NCI-H82 (cell line): ENCODE measurements at regions not wholly inside any gene's neighbourhood (a gene's known extent, or its start where the extent isn't known, plus 50 kb on each side); places are given as distances from the start of the nearest gene placed in this dataset.
"Not testable (repeated sequence)": the region's sequence is repeated elsewhere in the genome, so short reads cannot be mapped to it uniquely, and the experiment has no call there.

ENCODE experiments used
- DNase-seq: peaks from one replicate; lab custom pipeline; 2025; lab: John Stamatoyannopoulos, UW

DNA sequence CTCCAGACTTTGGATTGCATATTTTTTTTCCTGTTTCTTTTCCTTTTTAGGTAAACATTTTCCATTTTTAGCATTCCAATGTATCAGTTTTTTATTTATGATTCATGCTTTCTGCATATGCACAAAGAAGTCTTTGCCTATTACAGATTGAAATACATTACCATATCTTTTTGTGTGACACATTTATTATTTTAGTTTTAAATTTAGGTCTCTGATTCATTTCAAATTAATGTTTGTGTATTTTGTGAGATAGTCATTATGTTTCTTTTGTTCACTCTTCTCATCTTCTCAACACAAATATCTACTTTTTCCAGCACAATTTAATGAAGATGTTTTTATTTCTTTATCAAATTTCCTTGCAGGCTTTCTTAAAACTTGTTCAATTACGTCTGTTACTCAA lies 838.0 kb upstream of the CDH18 start:
- not testable (repeated sequence) for DNase-seq

DNA sequence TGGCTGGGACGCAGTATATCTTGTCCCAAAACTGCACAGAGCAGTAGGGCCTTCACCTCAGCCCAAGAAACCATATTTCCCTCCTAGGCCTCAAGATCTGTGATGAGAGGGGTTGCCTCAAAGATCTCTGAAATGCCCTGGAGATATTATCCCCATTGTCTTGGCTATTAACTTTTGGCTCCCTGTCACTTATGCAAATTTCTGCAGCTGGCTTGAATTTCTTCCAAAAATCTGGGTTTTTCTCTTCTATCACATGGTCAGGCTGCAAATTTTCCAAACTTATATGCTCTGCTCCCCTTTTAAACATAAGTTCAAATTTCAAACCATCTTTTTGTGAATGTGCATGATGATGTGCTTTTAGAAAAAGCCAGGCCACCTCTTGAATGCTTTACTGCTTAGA lies 809.2 kb upstream of the CDH18 start:
- DNase-seq: not testable (repeated sequence)

DNA sequence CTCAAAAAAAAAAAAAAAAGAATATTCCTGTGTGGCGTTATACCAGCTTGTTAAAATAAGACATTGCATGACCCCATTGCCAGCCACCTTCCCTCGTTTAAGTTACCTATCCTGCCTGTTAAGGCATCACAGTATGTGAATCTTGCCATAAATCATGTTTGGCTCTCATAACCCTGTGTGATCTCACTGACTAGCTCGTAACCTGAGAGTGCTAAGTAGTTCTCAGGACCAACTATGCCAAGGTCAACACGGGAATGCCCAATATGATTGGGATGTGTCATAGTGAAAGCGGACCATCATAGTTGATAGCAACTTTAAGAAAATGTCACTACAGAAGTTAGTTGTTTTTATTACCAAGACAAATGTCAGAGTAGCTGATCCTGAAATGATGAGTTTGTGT lies 796.8 kb upstream of the CDH18 start:
- DNase-seq: not testable (repeated sequence)

DNA sequence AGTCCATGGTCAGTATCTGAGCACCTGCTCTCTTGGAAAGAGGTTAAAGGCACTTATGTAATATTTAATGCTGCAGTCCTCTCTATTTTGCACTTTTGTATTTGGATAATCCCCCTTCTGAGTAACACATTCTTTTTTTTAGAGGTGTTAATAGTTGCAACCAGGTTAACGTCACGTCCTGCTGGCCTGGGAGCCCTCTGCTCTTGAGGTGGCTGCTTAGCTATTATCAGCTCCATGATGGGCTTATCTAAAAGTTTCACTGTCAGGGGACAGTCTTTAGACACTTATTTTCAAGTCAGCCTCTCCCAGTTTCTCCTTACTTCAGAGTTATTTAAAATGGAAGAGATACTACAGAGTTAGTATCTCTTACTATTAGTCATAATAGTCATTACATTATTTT lies 795.5 kb upstream of the CDH18 start:
- DNase-seq: not testable (repeated sequence)

DNA sequence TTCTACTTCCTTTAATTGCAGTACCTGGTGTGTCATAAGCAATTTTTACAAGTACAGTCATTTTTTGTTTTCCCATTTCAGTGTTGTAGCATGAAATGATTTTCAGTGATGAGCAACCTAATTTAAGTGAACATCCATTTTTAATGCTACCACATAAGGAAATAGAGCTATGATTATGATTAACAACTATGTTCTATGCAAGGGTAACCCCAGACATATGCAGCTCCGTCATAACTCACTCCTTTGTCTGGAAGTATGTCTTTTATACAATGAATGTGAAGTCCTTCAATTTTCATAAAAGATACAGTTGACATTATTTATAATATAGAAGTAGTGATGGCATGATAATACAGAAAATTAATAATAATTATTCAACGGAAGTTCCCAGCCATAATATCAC lies 783.3 kb upstream of the CDH18 start:
- not testable (repeated sequence) for DNase-seq

DNA sequence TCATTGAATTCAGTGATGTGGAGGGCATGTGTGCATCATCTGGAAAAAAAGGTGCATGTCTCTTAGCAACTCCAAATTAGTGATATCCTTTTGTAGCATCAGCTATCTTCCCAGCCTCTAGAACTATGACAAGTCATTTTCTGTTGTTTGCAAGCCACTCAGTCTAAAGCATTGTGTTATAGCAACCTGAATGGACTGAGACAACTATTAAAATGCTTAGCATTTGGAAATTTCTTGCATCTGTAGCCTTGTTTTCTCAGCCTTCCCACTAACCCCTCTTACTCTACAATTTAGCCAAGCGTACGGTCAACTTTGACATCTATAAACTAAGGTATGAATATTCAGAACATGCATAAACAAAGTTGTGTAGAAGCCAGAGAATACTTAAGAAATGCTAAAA lies 777.1 kb upstream of the CDH18 start:
- DNase-seq: not testable (repeated sequence)

DNA sequence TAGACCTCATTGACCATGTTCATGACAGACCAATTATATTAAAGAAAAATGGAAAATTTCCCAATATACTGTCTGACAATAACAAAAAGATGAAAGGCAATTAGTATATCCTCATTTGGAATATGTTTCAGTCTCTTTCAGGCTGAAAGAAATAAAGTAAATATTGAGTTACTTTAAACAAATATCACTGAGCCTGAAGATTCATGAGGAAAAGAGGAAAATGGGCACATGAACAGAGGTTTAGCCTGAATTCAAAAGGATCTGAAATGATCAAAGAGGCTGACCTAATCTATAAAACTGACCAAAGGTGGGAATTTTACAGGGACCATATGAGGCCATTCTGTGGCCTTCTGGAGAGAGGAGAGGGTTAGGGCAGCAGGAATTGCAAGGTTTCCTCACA lies 771.5 kb upstream of the CDH18 start:
- DNase-seq: not testable (repeated sequence)

DNA sequence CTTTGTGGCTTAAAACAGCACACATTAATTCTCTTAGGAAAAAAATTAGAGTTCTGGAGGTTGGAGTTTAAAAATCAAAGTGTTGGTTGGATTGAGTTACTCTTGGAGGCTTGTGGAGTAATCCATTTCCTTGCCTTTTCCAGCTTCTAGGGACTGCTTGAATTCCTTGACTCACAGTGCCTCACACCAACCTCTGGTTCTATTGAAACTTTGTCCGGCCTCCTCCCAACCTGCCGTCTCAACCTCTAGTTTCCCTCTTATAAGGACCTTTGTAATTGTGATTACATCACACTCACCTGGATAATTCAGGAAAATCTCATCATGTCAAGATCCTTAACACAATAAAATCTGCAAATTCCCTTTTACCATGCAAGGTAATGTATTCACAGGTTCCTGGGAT lies 764.2 kb upstream of the CDH18 start:
- DNase-seq: not testable (repeated sequence)

DNA sequence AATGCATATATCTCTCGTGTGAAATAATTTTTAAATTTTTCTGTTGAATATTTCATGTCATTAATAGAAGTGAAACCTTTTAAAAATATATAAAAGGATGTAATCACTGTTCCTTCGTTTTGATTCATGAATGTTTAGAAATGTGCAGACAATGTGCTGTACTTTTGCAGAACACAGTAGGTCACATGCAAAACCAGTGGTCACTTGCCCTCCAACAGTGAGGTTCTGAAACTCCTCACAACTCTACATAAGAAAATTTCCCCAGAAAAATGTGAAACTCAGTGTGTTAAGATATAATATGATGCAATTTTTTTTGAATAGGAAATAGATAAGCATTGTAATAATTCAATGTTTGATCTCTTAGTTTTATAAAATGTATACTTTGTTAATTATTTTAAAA lies 747.7 kb upstream of the CDH18 start:
- not testable (repeated sequence) for DNase-seq

DNA sequence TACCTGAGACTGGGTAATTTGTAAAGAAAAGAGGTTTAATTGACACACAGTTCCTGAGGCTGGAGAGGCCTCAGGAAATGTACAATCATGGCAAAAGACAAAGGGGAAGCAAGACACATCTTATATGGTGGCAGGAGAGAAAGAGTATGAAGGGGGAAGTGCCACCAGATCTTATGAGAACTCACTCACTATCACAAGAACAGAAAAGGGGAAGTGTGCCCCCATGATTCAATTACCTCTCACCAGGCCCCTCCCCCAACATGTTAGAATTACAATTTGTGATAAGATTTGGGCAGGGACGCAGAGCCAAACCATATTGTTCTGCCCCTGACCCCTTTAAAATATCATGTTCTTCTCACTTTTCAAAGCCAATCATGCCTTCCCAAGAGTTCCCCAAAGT lies 744.2 kb upstream of the CDH18 start:
- not testable (repeated sequence) for DNase-seq

DNA sequence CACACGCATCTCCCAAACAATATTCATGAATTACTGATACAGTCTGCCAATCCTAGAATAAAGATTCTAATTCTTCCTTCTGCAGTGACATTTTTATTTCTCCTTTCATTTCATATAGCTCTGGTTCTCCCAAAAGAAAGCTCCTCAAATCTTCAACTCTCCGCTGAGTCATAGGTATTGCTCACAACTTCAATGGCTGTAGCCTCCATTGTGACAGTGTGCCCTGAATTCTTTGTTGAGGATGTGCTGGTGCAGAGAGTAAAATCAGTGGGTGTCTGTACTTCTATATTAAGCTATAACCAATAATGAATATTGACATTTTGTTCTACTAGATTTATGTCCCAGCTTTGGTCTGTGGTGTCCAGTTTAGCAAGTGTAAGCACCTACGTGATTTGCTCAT lies 733.3 kb upstream of the CDH18 start:
- not testable (repeated sequence) for DNase-seq

DNA sequence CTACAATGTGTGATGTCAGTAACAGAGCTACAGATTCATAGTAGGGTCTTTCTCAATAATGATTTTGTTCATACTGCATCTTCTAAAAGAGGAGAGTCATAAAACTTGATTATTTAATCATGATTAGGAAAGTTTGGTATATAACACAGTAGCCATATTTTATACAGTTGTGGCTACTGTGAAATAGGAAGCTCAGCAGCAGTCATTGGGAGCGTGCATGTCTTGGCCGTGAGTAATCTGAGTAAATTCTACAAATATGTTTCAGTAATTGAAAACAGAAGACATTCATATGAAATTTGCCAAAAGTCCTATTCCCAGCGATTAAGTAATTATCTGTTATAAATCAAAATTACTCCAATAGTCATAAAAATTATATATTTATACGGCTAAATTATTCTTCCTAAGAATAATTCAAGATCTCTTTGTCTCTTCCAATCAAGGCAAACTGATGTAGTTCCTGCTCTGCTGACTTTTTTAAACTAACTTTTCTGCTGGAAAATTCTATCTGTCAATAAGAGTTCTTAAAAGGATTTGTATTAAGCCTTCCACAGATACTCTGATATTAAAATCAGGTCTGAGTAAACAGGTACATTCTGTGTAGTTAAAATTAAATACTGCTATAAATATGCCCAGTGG lies 723.6 kb upstream of the CDH18 start:
- DNase-seq: not testable (repeated sequence)

DNA sequence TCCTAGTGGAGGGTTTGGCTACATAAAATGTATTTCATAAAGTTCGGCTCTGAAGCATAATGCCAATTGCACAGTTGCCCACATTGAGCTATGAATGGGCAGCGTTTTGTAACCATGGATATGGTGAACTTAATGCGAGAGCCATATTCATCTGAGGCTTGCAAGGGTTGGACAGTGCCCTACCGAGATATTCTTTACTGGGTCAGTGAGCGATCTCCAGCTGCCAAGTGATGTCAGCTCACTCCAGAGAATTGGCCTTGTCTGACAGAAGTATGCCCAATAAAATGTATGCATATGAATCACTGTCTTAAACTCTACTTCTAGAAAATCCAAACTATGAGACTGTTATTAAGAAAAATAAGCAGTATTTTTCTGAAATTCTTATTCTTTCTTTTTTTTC lies 719.6 kb upstream of the CDH18 start:
- DNase-seq: peak; percentile 9

DNA sequence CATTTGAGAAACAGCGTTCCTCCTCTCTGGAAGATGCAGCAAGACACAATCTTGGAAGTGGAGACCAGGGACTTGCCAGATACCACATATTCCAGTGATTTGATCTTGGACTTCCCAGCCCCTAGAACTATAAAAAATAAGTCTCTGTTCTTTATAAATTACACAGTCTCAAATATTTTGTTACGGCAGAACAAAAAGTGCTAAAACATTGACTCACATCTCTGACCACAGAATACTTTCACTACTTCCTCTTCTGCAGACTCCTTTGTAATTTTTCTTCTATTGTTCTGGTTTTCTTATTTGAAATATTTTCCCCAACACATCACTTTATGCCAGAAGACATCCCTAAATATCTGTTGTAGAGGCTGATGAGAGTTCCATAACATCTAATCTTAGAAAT lies 706.1 kb upstream of the CDH18 start:
- no peak for DNase-seq

DNA sequence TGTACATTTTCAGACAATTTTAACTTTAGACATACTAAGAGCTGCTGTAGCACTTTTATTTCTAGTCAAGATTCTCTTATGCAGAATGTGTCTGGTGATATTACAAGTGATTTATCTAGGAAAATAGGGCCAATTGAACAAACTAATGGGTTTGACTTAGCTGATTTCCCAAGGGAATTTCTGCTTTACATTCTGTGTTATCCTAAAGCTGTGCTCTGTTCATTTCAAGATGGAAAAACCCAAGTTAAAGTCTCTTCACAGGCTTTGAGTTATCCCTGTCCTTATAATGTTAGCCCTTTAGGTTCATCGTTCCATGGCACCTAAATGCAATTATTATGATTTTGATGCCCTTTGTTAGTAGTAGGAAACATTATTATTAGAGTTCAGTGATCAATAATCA lies 704.9 kb upstream of the CDH18 start:
- peak; percentile 0 for DNase-seq

DNA sequence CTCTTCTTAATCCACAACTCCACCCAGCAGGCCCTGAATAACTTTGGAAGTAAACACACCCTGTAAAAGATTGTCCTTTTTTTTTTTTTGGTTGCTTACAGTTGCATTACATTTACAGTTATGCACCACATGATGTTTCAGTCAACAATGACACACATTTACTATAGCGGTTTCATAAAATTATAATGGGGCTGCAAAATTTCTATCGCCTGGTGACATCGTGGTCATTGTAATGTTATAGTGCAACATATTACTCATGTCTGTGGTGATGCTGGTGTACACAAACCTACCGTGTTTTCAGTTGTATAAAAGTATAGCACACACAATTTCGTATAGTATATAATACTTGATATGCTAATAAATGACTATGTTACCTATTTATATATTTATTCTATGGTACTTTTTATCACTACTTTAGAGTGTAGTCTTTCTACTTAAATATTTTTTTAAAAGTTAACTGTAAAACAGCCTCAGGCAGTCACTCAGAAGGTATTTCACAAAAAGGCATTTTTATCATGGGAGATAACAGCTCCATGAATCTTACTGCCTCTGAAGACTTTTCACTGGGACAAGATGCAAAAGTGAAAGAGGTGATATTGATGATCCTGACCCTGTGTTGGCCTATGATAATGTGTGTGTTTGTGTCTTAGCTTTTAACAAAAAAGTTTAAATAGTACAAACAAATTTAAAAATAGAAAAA lies 695.4 kb upstream of the CDH18 start:
- no peak for DNase-seq

DNA sequence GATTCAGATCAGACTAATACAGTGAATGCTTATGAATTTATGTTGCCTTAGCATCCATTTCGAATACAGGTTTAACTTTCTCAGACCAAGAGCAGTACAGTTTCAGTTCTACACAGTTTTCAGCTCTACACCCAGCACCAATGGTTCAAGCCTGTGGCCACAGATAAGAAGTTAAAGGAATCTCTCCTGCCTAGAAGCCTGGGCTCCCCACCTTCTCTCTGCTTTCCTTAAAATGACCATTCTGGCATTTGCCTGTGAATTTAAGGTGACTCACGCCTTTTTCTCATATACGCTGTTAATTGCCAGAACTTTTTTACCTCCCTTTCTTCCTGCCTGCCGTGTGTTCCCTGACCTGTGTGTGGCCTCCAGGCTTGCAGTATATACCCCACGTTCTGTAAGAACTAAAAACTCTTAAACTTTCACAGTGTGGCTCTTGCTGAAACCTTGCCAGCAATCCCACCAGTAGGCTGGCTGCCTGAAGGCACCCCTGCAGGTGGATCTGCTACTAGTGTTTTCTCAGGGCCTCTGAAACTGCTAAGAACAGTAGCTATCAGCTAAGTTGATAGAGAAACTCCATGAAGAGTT lies 692.8 kb upstream of the CDH18 start:
- no peak for DNase-seq

DNA sequence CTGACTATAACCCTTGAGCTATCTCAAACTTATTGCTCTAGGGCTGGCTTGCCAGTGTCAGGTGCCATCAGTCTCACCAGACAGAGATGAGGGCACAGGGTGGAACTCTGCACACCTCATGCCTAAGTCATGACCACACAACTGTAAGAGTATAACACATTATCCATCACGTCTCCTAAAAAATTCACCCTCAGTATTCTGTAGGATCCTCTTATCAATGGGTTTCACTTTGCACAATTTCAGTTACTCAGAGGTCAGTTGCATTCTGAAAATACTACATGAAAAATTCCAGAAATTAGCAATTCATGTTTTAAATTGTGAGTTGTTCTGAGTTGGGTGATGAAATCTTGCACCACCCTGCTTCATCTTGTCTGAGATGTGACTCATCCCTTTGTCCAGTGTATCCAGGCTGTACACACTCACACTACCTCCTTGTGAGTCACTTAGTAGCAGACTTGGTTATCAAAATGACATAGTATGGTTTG lies 690.9 kb upstream of the CDH18 start:
- no peak for DNase-seq

DNA sequence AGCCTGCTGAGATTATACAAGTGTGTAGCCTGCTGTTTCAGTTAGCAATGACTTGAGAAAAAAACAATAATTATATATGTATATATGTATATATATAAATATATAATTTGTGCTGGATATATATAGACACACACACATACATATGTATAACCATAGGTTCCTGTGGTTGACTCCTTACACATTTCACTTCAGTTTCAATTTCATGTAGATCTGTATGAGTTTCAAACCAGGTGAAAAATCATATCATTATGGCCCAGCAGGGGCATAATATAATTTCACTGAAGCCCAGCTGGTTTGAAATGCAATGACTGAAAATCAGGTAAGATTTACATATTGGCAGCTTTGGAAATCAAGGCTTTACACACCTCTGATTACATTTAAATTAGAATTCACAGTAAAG lies 690.4 kb upstream of the CDH18 start:
- DNase-seq: no peak

DNA sequence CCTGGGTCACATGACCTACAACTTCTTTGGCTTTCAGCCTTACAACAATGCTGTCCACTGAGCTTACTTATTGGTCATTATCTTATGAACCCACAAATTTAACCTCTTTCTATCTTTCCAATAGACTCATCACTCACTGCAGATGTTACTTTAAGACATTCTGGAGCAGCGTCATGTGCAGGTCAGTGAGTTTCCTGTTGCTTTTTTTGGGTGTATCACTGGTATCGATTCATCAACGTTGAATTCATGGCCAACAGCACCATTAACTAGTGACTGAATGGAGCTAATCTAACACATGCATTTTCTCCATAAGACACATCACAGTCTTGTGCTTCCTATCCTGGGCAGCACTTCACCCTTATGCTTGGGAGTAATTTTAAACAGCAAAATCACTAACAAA lies 672.6 kb upstream of the CDH18 start:
- no peak for DNase-seq

DNA sequence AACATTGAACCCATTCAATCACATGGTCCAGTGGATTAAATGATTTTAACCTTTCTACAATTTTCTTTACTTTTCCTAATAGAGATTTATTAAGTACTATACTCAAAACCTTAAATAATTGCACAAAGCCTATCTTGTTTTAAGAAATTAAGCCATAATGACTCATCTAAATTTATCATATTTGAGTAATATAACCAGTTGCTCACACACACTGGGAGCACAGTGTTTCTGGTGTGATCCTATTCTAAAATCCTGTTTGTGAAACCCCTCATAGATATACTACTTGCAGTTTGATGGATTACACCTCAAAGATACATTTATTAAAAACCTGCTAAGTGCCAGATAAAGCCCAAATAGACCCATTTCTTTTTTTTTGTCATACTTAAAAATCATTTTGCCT lies 668.3 kb upstream of the CDH18 start:
- no peak for DNase-seq

DNA sequence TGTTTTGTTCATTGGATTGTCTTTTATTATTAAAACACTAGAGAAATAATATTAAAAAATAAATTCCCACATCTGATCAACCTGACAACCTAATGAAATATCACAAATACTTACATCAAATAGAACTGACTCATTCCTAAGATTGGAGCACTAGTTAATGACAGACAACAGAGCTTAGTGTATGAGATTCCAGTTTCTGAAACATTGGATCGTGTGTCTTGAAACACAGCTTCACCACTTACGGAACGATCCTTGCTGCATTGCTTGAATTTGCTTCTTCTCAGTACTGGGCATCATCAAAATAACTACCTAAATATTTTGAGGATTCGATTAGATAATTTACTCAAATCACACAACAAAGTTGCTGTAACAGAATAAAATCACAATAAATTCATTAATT lies 667.2 kb upstream of the CDH18 start:
- no peak for DNase-seq

DNA sequence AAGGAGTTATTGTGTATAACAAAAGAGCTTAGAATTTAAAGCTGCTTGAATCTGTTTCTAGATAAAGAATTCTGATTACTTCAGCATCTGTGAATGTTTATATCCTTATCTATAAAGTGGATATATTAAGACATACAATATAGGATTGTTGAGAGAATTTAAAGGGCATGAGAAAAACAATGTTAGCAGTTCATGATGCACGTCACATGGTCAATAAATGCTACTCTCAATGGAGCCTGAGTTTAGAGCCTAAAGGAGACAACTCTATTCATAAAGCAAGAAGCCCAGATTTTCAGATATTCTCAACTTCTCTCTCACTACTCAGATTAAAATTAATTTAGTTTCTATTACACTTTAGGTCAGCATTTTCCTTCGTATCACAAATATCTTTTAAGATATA lies 666.7 kb upstream of the CDH18 start:
- no peak for DNase-seq
